Left ventricle myocardium superior (tissue), 1 donor: ENCODE measurements at regions not wholly inside any gene's neighbourhood (a gene's known extent, or its start where the extent isn't known, plus 50 kb on each side); places are given as distances from the start of the nearest gene placed in this dataset.

Source experiments
- ATAC-seq: fragments of 200-7000 bp; cut with Tn5 transposase; one replicate; pipeline ENCODE4 v1.9.1; 2020; ENCODE audit warnings: mild to moderate bottlenecking, moderate library complexity
- DNase-seq: peaks from one replicate; pipeline ENCODE4 v3.0.0-alpha.2; 2020
- intact Hi-C: fragments of 100-400 bp; cut with micrococcal nuclease; formaldehyde crosslinking; loops from one replicate; pipeline ENCODE4 v1.11.0; 2022
- donor health status: DM: no; HTN: yes; CAD: no; lungs with severe emphysema.

DNA sequence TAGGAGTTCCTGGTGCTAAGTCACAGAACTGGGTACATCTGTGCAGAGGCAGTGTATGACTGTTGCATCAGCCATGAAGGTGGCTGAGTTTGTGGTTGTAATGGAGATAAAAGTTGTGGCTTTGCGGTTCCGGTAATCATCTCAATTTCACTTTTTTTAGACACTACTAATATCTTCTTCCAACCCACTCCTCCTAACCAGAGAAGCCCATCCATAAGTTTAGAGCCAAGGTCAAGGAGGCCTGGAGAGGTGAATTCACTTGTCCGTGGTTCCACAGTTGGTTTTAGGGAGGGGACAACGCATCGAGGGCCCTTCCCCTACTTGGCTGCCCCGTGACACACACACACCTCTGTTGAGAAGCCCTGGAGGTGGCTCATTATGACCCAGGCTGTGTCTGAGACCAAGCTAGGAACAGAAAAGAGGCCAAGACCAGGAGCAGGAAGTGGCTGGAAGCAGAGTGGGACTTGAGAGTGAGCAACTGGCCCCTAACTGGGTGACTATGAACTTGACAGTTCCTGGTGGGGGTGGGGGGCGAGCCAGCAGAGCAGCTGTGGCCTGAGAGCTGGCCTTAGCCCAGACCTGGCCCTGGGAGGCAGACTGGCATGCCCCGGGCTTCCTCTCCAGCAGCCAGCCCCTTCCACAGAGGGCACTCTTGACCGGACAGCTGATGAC is 66.8 kb upstream of the COL13A1 start:
- ATAC-seq (no peak), DNase-seq (no peak)
- intact Hi-C loops = no loop called here

GRCh38 chr10:69736886-69737641 is 64.6 kb upstream of the COL13A1 start:
- ATAC-seq (no peak), DNase-seq (no peak)
- intact Hi-C loops = no loop called here

GRCh38 chr10:69738071-69738470 is 63.6 kb upstream of the COL13A1 start:
- DNase-seq (peak; percentile 60), ATAC-seq (peak; percentile 70)
- intact Hi-C loops = no loop called here

DNA sequence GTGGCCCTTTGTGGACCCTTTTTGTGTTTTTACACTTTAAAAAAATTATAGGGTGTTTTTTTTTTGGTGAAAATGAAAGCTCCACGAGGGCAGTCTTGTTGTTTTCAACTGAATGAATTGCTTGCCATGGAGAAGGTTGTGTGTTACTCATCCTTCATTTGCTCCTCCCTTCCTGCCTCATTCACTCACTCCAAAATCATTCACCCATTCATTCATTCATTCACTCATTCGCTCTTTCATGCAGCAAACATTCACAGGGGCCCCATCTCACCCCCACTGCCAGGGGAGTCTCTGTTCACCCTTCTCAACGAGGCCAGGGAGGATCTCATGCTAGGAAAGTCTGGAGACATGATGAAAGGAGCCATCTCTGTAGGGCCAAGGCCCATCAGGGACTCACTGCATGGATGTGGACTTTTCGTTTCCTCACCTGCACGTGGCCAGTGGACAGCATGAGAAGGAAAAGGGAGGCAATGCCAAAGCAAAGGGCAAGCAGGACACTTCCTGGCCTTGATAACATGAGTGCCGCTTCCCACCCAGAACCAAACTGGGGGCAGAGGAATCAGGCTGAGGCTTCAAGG is 62.8 kb upstream of the COL13A1 start:
- ATAC-seq (no peak), DNase-seq (no peak)
- intact Hi-C loops = no loop called here

GRCh38 chr10:69739634-69740033 is 62.1 kb upstream of the COL13A1 start:
- intact Hi-C loops = no loop called here
- ATAC-seq (no peak), DNase-seq (no peak)

DNA sequence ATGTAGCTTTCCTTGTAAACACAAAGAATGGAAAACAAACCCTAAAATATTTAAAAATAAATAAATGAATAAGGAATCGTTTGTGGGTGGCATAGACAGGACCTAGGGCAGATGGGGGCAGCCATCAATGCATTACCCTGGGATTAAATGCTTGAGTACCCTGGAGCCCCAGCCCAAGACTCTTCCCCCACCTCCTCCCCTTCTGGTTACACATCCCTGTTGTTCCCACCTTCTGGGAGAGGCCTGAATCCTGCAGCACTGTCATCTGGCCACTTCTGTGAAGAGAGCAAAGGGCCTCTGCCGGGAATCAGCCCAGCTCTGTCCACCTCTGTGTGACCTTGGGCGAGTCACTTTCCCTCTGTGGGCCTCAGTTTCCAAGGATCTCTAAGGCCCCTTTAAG is 61.6 kb upstream of the COL13A1 start:
- DNase-seq (no peak), ATAC-seq (no peak)
- intact Hi-C loops = no loop called here

DNA sequence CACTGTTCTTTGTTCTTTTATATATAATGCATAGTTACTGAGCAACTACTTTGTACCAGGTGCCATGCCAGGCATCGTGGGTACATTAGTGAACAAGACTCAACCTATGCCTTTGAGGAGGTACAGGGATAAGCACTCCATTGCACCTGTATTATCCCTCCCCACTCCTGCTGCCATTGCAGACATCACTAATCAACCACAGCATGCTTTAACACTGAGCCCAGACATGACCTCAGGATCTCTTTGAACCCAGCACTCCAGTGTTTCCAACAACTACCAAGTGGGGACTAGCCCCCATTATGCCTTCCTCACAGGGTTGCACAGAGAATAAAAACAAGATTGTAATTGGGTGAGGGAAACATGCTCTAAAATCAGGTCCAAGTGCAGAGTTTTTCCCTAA is 60.5 kb upstream of the COL13A1 start:
- intact Hi-C loops = no loop called here
- DNase-seq = no peak
- no peak for ATAC-seq

GRCh38 chr10:69741671-69742355 is 59.9 kb upstream of the COL13A1 start:
- intact Hi-C loops = no loop called here
- DNase-seq = no peak
- ATAC-seq = no peak

DNA sequence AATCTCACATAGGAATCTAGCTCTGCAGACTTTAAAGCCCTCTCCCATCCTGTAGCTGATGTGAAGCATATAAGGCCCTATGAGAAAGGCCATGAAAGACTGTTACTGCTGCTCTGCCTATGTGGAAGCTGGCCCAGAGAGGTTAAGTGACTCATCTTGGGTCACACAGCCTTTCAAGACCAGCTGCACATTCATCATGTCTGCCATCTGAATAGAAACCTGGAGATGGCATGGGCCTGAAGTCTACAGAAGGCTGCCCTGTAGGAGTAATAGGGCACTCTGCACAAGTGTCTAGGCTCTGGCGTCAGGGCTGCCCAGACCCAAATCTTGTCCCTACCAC is 59.4 kb upstream of the COL13A1 start:
- intact Hi-C loops = no loop called here
- DNase-seq (no peak), ATAC-seq (no peak)

DNA sequence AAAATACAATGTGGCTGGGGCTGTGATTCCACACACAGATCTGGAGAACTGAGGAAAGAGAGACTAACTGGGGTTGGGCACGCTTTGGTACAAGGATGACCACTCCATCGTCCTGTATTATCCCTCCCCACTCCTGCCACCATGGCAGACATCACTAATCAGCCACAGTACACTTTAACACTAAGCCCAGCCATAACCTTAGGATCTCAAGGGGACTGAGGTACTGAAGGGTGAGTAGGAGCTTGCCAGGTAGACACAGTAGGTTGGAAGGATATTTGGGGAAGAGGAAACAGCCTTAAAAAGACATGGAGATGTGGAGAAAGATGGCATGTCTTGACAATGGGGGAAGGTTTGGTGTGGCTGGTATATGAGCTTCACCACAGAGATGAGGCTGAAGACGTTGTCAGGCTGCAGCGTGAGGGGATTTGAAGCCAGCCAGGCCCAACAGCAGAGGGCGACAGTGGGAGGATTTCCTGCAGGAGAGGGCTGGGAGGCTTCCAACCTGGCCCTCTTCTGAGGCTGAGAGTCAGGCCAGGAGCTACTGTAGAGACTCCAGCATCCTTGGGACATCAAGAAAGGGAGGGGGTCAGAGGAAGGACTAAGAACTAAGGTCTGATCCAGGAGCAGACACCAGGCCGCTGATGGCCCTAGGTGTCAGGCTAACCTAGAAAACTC is 58.6 kb upstream of the COL13A1 start:
- ATAC-seq (peak; percentile 65), DNase-seq (peak; percentile 62)
- intact Hi-C loops = no loop called here

GRCh38 chr10:69744971-69745370 is 56.7 kb upstream of the COL13A1 start:
- no peak for DNase-seq
- no peak for ATAC-seq
- intact Hi-C loops = no loop called here

- intact Hi-C loops = no loop called here
- no peak for DNase-seq
- no peak for ATAC-seq
Observed at GRCh38 chr10:69745698-69746097, 56.0 kb upstream of the COL13A1 start.

GRCh38 chr10:69747179-69747578 is 54.5 kb upstream of the COL13A1 start:
- ATAC-seq (no peak), DNase-seq (no peak)
- intact Hi-C loops = no loop called here

GRCh38 chr10:69748621-69749020 is 53.1 kb upstream of the COL13A1 start:
- ATAC-seq = no peak
- intact Hi-C loops = no loop called here

GRCh38 chr10:69749178-69750010 is 52.3 kb upstream of the COL13A1 start:
- intact Hi-C loops = no loop called here
- no peak for DNase-seq

More at GRCh38 chr10:69748621-69749020, 53.1 kb upstream of the COL13A1 start:
- no peak for DNase-seq

GRCh38 chr10:69750011-69750373 is 51.7 kb upstream of the COL13A1 start:
- intact Hi-C loops = no loop called here
- no peak for ATAC-seq
- DNase-seq = no peak

More at GRCh38 chr10:69749178-69750010, 52.3 kb upstream of the COL13A1 start:
- ATAC-seq = no peak

- intact Hi-C loops = no loop called here
- DNase-seq (no peak), ATAC-seq (no peak)
Observed at GRCh38 chr10:69750725-69751124, 51.0 kb upstream of the COL13A1 start.

- intact Hi-C loops = no loop called here
- ATAC-seq (no peak), DNase-seq (no peak)
Observed at GRCh38 chr10:69751214-69751613, 50.5 kb upstream of the COL13A1 start.
